AG08395 (cell line): ENCODE measurements at regions not wholly inside any gene's neighbourhood (a gene's known extent, or its start where the extent isn't known, plus 50 kb on each side); places are given as distances from the start of the nearest gene placed in this dataset.
A peak's percentile ranks its signal among the peaks of the same experiment; 100 is the strongest.
"Not testable (repeated sequence)": the region's sequence is repeated elsewhere in the genome, so short reads cannot be mapped to it uniquely, and the experiment has no call there.

Source experiments
- DNase-seq: peaks from one replicate; pipeline ENCODE4 v3.0.0; 2012; ENCODE audit warnings: mixed read lengths, low spot score

DNA sequence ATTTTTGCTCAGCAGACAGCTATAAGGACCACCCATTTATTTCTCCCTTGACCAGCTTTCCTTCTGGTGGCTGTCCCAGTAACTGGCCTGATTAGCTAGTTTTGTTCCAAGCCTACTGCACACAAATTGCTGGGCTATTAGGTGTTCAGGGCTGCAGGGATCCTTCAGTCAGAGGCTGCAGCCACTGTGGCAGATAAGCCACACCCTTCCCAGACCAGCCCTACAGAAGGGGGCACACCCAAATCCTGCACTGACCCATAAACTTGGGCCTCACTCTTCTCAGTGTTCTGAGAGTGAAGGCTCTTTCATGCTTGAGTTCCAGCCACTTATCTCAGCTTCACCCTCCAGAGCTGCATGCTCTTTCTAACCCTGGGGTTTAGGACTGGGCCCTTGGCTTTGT, 200.0 kb downstream of the AASDHPPT start:
- no peak for DNase-seq

DNA sequence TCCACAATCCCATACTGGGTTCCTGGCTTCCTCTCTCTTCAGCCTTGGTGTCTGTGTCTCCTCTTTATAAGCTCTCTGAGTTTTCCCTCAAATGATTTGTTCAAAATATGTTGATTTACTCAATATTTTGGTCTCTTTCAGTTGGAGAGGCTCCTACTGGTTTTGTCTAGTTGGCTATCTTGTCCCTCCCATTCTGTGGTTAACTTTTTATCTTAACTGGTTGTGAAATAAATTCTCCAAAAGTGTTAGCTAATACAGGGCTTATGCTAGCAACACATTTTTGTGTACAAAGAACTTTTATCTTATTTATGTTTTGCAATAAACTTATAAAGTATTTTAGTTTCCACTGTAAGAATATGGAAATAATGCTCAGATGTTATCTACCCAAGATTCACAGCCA, 200.9 kb downstream of the AASDHPPT start:
- DNase-seq = no peak

DNA sequence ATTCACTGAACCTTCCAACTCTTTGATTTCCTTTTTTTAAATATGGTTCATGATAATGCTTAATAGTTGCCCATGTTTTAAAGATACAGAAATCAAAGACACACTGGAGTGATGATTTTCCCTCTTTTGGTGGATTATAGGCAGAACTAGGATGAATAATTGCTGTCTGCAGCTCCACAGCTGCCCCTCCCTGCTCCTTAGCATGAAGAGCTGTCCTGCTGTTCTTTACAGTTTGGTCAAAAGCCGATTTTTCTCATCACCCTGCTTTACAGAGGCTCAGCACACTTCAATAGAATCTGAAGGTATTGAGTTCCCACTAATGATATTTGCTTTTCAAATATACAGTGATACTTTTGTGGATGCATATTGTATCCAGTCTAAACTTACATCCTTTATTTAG, 202.6 kb downstream of the AASDHPPT start:
- no peak for DNase-seq

DNA sequence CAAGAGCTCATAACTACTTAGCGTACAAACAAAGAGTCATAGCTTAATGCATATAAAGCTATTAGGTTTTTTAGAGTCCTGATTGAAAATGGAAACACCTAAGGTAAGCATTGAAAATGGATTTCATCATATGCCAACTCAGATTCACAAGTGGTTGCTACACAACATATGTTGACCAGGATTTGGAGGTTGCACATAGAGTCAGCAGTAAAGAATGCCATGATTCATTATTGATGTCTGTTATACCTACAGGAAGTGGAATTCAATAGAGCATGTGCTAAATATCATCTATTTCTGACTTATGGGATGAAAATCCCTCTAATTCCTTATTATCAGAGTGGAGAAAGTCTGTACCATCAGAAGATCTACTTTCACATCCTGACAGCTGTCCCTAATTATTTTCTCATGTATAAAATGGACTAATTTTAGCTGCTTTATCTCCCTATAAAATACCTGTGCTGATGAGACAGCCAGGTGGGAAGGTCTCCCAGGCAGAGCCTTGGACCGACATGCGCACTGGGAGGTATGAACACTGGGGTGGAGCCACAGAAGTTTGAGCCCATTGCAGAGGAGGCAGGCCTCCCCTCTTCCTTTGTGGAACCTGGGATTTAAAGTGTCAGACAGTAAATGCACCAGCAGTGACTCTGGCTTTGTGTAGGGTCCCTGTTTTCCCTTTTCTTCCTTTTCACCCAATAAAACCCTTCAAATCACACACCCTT, 204.2 kb downstream of the AASDHPPT start:
- DNase-seq = peak; percentile 50

DNA sequence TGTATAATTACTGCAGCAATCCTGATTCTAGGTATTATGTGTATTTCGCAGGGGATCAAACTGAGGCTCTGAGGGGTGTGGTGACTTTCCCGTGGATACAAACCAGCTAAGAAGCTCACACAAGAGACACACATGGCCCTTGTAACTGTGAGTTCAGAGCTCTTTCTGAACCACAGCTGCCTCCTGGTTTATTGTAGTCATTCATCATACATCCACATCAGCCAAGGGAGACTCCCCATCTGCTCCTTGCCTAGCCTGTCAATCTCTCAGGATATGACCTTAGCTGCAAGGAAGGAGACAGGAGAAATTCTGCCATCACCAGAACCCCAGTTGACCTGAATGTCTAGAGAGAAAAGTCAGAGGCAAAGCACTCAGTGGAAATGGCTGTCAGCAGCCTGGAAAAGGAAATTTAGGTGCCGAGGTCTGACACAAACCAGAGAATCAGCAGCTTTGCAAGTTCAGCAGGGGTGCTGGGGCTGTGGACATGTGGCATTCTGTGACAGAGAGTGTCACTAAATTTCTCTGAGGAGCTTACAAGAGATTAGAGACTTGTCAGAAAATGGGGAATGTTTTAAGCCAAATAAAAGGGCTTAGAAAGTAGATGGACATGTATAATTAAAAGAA, 209.5 kb downstream of the AASDHPPT start:
- DNase-seq = no peak

DNA sequence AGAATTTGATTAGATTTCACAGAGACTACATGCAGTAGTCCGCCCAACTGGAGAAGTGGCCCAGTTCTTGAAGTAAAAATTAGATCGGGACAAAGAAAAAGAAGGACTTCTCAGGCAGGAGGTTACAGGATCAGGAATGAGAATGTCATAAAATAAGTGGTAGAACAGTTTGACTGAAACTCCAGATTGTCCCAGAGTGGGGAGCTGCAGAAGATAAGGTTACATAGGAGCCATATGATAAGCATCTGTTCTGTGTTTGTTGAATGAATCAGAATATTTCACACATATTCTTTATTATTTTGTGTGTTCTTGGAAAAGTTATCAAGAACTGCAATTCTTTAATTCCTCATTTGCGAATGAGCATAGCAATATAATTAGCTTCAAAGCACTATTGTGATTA, 210.6 kb downstream of the AASDHPPT start:
- no peak for DNase-seq

DNA sequence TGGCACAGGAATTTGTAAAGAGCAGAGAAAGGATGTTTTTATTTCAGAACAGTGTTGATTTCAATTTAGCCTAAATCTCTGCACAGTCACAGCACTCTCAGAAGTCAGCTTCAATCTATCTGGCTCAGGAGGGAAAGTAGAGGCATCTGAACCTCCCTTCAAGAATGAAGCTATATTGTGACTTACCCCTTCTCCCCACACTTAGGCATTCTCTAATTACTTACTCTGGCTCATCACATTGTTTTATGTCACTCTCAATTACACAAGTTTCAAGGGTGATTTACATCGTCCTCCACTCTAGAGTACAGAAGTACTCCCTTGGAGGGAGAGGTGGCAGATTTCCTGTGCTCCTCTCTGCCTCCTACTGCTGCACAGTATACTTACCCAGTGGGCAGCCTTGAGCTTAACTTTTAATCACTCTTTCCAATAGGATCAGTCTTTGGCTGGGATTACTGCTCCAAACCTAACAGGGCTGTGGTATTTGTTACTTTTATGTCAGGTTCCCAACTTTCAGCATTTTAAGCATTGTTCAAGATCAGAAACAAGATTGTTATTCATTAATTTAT, 211.4 kb downstream of the AASDHPPT start:
- no peak for DNase-seq

DNA sequence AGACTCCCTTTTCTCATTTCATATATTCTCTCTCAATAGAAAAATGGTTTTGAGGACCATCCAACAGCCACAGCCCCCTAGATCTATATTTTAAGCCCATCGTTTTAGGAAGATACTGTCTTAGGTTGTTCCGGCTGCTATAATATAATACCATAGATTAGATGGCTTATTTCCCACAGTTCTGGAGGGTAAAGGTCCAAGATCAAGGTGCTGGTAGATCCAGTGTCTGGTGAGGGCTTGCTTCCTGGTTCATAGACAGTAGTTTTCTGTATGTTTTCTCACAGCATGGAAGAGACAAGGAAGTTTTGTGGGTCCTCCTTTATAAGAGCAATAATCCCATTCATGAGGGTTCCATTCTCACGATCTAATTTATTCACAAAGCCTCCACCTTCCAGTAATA, 215.1 kb downstream of the AASDHPPT start:
- DNase-seq = no peak

DNA sequence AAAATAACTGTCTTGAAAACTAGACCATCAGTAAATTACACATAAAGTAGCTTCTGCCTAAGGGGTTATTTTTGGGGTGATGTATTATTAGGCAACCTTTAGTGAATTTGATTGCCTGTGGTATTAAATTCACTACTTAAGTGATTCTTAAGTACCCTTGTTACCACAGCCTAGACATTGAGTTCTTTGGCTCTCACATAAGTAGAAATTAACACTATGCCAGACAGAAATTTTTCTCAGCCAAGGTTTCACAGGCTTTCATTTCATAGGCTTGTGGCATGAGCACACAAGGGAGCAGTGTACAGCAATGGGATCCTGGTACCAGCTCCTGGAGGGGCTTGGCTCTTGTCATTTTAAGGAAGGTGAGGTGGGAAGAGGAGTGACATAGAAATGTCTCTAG, 218.5 kb downstream of the AASDHPPT start:
- DNase-seq = no peak

DNA sequence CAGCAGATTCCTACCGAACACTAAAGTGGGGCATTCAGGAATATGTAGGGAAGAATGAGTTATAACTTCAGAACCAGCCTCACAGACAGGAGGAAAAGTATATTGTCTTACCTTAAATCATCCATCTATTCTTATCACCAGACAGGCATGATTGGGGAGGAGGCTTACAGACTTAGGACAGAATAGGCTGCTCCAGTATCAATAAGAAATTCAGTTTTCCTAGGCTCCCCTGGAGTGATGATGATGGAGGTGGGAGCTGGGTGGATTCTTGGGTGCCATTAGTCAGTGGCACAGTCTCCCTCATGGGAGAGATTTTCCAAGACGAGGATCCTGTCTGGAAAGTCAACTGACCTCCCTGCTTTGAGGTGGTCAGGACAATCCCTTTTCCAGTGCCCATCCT, 225.0 kb downstream of the AASDHPPT start:
- DNase-seq = no peak

DNA sequence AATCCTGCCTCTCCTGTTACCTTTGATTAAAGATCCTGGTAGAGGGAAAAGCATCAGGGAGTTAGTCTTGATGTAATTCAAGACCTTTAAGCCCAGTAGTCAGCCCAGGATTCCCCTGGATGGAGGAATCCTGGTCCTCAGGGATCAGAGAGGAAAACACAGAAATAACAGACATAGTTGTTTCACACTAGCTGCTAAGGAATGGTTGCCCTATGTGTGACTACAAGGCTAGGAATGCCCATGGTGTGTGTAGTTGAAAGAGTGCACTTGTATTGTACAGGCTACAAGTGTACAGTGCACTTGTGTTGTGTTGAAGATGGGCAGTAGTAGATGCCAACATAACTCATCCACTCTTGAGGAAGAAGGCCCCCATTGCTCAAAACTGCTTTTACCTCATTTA, 226.8 kb downstream of the AASDHPPT start:
- peak; percentile 76 for DNase-seq

DNA sequence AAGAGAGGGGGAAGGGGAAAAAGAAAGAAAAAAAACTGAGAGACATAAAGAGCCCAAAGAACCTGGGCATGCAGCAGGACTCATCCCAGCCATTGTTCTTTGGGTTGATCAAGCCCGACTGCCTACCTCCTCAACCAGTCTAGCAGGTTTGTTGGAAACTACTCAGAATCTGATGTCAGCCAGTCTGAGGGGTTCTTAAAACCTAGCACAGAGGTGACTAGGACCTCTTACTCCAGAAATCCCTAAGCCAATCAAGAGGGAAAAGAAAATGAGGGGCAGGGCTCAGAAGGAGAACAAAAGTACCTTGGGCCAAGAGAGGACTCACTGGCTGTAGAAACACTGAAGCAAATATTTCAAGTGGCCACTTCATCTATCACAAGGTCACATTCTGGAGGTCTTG, 228.0 kb downstream of the AASDHPPT start:
- no peak for DNase-seq

DNA sequence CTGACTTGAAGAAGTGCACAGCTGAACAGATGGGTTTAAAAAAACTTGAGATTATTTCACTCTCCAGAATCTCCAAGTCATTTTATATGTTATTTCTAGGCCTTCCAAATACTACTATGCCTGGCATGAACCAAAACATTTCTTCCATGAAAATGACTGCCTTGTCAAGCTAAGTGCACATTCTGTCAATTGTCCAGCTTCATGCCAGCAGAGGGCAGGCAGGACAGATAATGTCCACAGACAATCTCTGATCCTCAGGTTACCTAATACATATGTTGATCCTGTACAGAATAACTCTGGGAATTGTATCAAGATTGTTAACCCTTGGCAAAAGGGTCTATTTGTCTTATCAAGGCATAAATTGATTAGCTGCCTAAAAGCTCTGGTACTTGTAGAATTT, 229.5 kb downstream of the AASDHPPT start:
- no peak for DNase-seq

DNA sequence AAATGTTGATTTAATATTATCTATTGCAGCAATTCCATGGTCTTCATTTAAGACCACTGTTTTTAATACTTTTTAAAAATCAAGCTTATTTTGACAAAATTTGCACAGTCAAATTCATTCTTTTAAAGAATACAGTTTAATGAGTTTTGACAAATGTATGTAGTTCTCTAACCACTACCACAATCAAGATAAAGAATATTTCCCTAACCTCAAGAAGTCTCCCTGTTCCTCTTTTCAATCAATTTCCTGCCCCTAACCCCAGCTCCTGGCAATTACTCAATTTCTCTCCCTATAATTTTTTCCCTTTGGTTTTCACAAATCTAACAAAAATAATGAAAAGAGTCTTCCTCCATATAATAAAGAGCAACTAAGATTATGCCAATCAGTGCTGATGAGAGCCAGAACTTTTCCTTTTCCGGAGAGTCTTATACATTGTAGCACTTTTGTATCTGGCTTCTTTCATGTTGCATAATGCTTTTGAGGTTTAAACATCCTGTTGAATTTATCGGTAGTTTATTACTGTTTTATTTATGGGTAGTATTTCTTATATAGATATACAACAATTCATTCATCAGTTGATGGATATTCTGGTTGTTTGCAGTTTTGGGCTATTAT, 231.7 kb downstream of the AASDHPPT start:
- DNase-seq = no peak

DNA sequence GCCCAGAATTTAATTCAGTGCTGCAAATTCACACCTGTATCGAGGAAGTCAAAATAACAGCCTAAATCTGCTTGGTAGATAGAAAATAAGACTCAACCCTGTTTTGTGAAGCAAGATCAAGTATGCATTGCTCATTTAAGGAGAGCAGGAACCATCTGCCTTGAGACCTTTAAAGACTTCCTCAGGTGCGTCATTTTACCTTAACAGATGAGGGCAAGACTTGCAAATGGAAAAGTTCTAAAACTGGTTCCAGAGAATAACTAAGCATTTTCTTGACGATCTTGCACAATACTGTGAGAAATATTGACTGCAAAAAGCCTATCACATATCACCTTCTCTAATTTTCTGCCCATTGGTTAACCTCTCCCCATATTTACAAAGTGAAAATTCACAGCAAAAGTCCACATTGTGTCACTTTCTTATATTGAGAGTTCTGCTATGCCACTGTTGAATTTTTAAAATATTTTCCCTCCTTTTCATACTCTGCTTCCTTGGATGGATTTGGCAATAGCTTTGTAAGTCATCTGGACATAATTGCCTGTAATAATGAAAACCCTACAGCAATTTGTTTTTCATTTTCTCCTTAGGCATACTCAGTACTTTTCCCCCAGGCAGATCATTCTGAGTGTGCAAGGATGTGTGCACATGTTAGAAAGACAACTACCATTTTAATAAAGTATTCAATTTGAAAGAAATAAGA, 234.2 kb downstream of the AASDHPPT start:
- peak; percentile 62 for DNase-seq

DNA sequence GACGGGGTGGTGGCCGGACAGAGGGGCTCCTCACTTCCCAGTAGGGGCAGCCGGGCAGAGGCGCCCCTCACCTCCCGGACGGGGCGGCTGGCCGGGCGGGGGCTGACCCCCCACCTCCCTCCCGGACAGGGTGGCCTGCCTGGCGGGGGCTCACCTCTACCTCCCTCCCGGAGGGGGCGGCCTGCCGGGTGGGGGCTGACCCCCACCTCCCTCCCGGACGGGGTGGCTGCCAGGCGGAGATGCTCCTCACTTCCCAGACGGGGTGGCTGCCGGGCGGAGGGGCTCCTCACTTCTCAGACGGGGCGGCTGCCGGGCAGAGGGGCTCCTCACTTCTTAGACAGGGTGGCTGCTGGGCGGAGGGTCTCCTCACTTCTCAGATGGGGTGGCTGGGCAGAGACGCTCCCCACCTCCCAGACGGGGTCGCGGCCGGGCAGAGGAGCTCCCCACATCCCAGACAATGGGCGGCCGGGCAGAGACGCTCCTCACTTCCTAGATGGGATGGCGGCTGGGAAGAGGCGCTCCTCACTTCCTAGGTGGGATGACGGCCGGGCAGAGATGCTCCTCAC, 239.8 kb downstream of the AASDHPPT start:
- DNase-seq = not testable (repeated sequence)

DNA sequence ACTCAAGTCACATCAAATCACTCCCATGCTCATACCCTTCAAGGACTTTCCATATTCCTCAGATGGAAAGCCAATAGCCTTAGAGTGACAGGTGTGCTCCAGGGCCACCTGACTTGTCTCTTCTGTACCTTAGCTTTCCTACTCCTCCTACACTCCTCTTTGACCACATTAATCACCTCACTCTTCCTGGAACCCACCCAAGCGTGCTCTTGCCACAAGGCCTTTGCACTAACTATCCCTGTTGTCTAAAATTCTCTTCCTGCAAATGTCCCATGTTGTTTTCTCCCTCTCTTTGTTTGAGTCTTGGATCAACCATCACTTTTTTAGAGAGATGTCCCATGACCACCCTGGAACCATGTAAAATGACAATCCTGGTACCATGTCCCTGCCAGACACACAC, 244.1 kb downstream of the AASDHPPT start:
- no peak for DNase-seq

DNA sequence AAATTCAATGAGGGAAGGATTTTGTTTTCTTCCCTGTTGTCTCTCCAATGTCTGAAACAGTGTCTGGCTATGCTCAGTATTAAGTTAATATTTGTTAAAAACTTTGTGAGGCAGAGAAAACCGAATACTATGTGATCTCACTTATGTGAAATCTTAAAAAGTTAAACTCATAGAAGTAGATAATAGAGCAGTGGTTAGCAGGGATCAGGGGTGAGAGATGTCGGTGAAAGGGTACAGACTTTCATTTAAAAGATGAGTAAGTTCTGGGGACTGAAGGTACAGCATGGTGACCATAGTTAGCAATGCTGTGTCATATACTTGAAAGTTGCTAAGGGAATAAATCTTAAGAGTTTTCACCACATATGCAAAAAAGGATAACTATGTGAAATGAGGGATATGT, 244.6 kb downstream of the AASDHPPT start:
- no peak for DNase-seq

DNA sequence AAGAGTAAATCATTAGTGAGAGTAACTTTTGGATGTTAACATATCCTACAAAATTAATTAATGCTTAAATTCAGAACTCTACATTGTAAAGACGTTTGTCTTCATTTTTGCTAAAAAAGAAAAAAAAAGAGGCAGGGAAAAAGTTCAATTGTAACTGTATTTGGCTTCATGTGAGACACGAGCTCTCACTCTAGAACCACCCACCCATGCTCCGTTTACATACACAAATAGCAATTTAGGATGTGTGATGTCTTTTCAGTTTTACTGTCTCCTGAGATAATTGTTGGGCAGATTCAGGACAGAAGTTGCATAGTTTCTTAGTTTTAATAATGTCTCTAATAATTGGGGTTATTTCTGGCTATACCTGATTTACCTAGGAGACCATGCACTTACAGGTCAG, 248.6 kb downstream of the AASDHPPT start:
- DNase-seq = no peak

DNA sequence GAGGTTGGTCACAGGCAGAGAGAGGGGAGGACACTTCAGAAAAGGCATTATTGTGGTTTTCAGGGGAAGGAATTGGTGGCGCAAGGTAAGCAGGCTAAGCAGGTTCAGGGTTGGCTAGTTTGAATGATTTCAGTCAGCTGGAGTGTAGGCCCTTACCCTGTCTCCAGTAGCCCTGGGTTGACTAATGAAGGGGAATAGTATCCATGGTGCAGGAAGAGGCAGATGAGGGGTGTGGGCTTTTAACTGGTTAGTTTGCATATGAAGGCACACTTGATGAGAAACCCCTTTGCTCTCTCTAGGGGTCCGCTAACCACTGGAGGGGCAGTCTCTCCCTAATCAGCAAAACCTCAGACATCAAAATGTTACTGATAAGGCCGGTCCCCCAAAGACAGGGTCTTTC, 249.7 kb downstream of the AASDHPPT start:
- DNase-seq = no peak

DNA sequence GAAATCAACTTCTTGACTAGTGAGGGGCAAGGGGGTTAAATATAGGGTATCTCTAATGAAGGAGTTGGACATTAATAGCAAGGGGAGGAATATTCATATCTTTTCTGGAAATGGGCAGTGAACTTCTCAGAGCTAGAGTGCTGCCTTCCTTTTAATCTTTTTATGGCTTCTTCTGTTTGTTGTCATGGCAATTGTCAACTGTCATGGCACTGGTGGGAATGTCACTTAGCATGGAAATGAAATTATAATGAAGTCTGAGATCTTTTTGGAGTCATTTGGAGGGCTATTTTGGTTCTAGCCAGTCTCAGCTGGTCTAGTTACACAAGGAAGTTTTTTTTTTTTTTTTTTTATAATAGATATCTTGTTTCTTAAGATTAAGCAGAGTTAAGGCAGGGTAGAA, 250.2 kb downstream of the AASDHPPT start:
- DNase-seq = no peak

DNA sequence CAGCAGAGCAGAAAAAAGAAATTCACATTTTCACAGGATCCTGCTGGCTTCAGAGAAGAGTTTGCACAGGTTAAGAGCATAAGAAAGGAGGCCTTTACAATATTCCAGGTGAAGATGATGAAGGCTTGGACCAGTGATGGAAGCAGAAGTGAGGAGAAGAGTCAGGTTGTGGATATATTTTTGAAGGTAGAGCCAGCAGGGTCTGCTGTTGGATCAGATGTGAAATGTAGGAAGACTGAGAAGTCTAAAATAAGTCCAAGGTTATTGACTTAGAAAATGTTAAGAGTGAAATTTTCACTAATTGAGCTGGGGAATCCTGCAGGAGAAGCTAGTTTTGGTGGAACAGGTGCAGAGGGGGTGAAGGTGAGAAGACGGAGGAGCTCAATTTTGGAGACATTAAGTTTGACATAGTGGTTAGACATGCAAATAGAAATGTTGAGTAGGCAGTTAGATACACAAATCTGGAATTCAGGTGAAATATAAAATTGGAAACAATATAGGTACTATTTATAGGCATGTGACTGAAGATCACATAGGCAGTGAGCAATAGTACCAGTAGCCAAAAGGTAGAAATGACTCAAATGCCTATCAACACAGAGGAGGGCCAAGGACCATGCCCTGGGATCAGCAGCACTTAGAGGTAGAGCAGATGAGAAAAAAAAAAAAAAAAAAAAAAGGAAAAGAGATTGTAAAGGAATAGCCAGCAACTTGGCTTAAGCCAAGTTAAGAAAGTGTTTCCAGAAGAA, 252.0 kb downstream of the AASDHPPT start:
- DNase-seq = no peak
